OCI-LY7 (cell line): ENCODE measurements at regions not wholly inside any gene's neighbourhood (a gene's known extent, or its start where the extent isn't known, plus 50 kb on each side); places are given as distances from the start of the nearest gene placed in this dataset.

Source experiments
- BruUV-seq: library from RNA; stranded (reverse); fragments of 400-500 nt; replicated peaks from 2 replicates; lab custom pipeline; 2021; lab: Mats Ljungman, UMichigan
- CTCF ChIA-PET: fragments of 300-600 bp; sonication (Branson Sonifier 250); formaldehyde crosslinking; loops from one replicate; lab custom pipeline; 2022; ENCODE audit warnings: antibody characterized with exemption; ENCODE audit not compliant: unreplicated experiment; lab: Charles Lee
- POLR2A ChIA-PET: fragments of 300-600 bp; sonication (Branson Sonifier 250); formaldehyde crosslinking; loops from one replicate; lab custom pipeline; 2022; ENCODE audit warnings: antibody characterized with exemption; lab: Charles Lee
- DNase-seq: peaks from one replicate; pipeline ENCODE4 v3.0.0-alpha.2; 2015; ENCODE audit warnings: low spot score
- H2AFZ ChIP-seq: fragments of 200-600 bp; sonication (generic), shearing (Covaris generic); 2 replicates; pipeline ENCODE4 v1.6.1; 2014; ENCODE audit warnings: mild to moderate bottlenecking, antibody characterized with exemption, low read length, moderate library complexity
- H3K27ac ChIP-seq: fragments of 200-600 bp; sonication (generic); 2 replicates; pipeline ENCODE4 v1.5.1; 2014; ENCODE audit warnings: mixed run types, low read depth, mild to moderate bottlenecking, moderate library complexity, low read length, inconsistent platforms; ENCODE audit not compliant: poor library complexity, severe bottlenecking
- H3K36me3 ChIP-seq: fragments of 200-600 bp; sonication (generic); 2 replicates; pipeline ENCODE4 v1.6.1; 2014; ENCODE audit warnings: mild to moderate bottlenecking, antibody characterized with exemption, low read length, moderate library complexity, mixed read lengths; ENCODE audit not compliant: insufficient read depth
- H3K4me1 ChIP-seq: fragments of 200-600 bp; sonication (generic); 2 replicates; pipeline ENCODE4 v1.5.1; 2014; ENCODE audit warnings: mild to moderate bottlenecking, low read length; ENCODE audit not compliant: insufficient read depth, poor library complexity, severe bottlenecking
- H3K4me2 ChIP-seq: fragments of 200-600 bp; sonication (generic); 2 replicates; pipeline ENCODE4 v1.6.1; 2014; ENCODE audit warnings: mild to moderate bottlenecking, low read length
- H3K4me3 ChIP-seq: fragments of 200-600 bp; sonication (generic); 2 replicates; pipeline ENCODE4 v1.5.1; 2014; ENCODE audit warnings: mild to moderate bottlenecking, low read depth, low read length; ENCODE audit not compliant: poor library complexity, severe bottlenecking
- H3K79me2 ChIP-seq: fragments of 200-600 bp; sonication (generic); 2 replicates; pipeline ENCODE4 v1.6.1; 2016; ENCODE audit warnings: low read depth, mild to moderate bottlenecking, low read length, moderate library complexity, mixed read lengths; ENCODE audit not compliant: insufficient read depth
- H3K9me2 ChIP-seq: fragments of 200-600 bp; sonication (generic); 2 replicates; pipeline ENCODE4 v1.6.1; 2016; ENCODE audit warnings: mild to moderate bottlenecking, low read length, mixed read lengths; ENCODE audit not compliant: insufficient read depth
- H3K9me3 ChIP-seq: fragments of 200-600 bp; sonication (generic); 2 replicates; pipeline ENCODE4 v1.6.1; 2014; ENCODE audit warnings: mild to moderate bottlenecking, mixed run types, low read length, mixed read lengths
- H4K20me1 ChIP-seq: fragments of 200-600 bp; sonication (generic); 2 replicates; pipeline ENCODE4 v1.6.1; 2014; ENCODE audit warnings: mild to moderate bottlenecking, antibody characterized with exemption, low read length, moderate library complexity, mixed read lengths; ENCODE audit not compliant: insufficient read depth
- EZH2phosphoT487 ChIP-seq: fragments of 200-600 bp; sonication (generic); IDR thresholded peaks from 2 replicates; pipeline ENCODE4 v1.6.1; 2018; ENCODE audit warnings: low read depth, borderline replicate concordance, mild to moderate bottlenecking, mixed run types, antibody characterized with exemption, low read length, moderate library complexity, mixed read lengths
- intact Hi-C: fragments of 100-400 bp; cut with micrococcal nuclease; formaldehyde crosslinking; loops from one replicate; pipeline ENCODE4 v1.10.0; 2022; ENCODE audit not compliant: unreplicated experiment
- TF ChIP-seq, protein P1 (sequence below): fragments of 200-600 bp; sonication (generic); conservative IDR thresholded peaks from 2 replicates; pipeline ENCODE4 v1.5.1; 2014; ENCODE audit warnings: mild to moderate bottlenecking, antibody characterized with exemption, low read length, moderate library complexity, mixed read lengths

DNA sequence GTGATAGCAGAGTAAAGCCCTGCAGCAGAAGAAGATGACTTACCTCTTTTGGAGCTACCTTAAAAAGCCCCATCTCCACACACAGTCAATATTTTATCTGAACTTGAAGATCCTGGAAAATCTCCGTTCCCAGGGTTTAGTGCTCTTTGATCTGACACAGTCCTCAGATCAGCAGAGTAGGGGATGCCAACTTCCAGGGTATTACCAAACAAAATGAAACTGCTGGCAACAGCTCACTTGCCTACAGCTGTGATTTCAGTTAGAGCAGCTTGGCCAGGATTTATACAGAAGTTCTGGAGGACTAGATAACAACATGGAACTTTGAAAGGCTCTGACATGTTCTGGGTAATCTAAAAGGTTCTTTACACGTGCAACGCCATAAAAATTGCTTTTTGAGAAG is 1537.8 kb upstream of the ACO1 start:
- POLR2A ChIA-PET: interaction anchor here (0.7 kb wide), 1 partner anchor 154 kb away, joined by 3 read pairs; no protein-coding TSS in a partner anchor
- Histone ChIP-seq H3K36me3 (no peaks in the 10 kb centered on the region), H3K4me3 (no peak overlapping the region), H4K20me1 (no peaks in the 10 kb centered on the region), H3K4me2 (no peak overlapping the region), H2AFZ (no peak overlapping the region), H3K9me2 (no peaks in the 10 kb centered on the region), H3K79me2 (no peaks in the 10 kb centered on the region), H3K27ac (no peak overlapping the region), H3K9me3 (no peaks in the 10 kb centered on the region), H3K4me1 (no peaks in the 10 kb centered on the region)
- CTCF ChIA-PET: no interaction called here
- BruUV-seq: no TSS peak
- TF ChIP-seq, protein P1, sequence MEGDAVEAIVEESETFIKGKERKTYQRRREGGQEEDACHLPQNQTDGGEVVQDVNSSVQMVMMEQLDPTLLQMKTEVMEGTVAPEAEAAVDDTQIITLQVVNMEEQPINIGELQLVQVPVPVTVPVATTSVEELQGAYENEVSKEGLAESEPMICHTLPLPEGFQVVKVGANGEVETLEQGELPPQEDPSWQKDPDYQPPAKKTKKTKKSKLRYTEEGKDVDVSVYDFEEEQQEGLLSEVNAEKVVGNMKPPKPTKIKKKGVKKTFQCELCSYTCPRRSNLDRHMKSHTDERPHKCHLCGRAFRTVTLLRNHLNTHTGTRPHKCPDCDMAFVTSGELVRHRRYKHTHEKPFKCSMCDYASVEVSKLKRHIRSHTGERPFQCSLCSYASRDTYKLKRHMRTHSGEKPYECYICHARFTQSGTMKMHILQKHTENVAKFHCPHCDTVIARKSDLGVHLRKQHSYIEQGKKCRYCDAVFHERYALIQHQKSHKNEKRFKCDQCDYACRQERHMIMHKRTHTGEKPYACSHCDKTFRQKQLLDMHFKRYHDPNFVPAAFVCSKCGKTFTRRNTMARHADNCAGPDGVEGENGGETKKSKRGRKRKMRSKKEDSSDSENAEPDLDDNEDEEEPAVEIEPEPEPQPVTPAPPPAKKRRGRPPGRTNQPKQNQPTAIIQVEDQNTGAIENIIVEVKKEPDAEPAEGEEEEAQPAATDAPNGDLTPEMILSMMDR: no peak
- no peak for TF ChIP-seq EZH2phosphoT487
- intact Hi-C loops: no loop called here
- no peak for DNase-seq

DNA sequence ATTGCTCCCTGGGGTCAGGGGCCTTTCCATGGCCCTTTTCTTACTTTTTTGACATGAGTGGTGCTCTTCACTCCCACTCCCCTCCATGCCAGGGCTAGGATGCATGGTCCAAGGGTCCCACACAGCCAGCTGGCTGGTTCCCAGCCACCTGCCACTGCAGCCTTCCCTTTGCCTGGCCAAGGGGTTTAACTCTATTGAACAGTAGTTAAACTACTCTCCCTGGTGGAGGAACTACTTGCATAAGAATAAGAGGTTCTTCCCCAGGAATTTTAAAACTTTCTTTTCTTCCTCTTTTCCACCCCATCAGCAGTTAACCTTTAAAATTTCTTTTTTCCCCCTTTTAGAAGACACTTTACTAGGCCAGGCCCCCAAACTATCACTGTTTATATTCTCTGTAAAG is 1532.8 kb upstream of the ACO1 start:
- Histone ChIP-seq H3K4me2 (no peak overlapping the region), H3K36me3 (no peaks in the 10 kb centered on the region), H3K27ac (no peak overlapping the region), H3K79me2 (no peaks in the 10 kb centered on the region), H3K9me3 (no peaks in the 10 kb centered on the region), H3K4me1 (no peaks in the 10 kb centered on the region), H2AFZ (no peak overlapping the region), H4K20me1 (no peaks in the 10 kb centered on the region), H3K4me3 (no peak overlapping the region), H3K9me2 (no peaks in the 10 kb centered on the region)
- BruUV-seq: no TSS peak
- intact Hi-C loops: no loop called here
- no peak for TF ChIP-seq EZH2phosphoT487
- TF ChIP-seq, protein P1: no peak
- POLR2A ChIA-PET: no interaction called here
- CTCF ChIA-PET: no interaction called here
- no peak for DNase-seq

DNA sequence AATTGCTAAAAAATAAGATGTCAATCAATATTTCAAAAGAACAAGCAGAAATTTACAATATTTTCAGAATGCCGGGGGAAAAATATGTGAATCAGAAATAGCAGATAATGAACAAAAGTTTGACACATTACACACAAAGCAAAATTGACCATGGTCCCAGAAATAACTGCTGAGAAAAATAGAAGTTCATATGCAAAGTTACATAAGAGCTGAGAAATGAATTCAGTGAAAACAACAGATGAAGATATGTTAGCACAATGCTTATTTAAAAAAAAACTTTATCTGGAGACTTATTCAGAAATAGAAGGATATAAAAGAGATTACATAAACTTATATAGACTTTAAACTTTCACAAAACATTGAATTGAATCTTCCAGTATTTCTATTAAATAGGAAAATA is 1483.7 kb upstream of the ACO1 start:
- Histone ChIP-seq H2AFZ (no peak overlapping the region), H3K4me3 (no peak overlapping the region), H3K36me3 (no peaks in the 10 kb centered on the region), H3K27ac (no peak overlapping the region), H3K4me1 (no peaks in the 10 kb centered on the region), H3K79me2 (no peaks in the 10 kb centered on the region), H3K4me2 (no peak overlapping the region), H3K9me3 (no peaks in the 10 kb centered on the region), H3K9me2 (no peaks in the 10 kb centered on the region), H4K20me1 (no peaks in the 10 kb centered on the region)
- BruUV-seq: no TSS peak
- DNase-seq: no peak
- TF ChIP-seq, protein P1: no peak
- TF ChIP-seq EZH2phosphoT487: no peak
- POLR2A ChIA-PET: no interaction called here
- intact Hi-C loops: no loop called here
- CTCF ChIA-PET: no interaction called here
